Gastrocnemius medialis (tissue), 4 donors: ENCODE measurements at regions not wholly inside any gene's neighbourhood (a gene's known extent, or its start where the extent isn't known, plus 50 kb on each side); places are given as distances from the start of the nearest gene placed in this dataset.

Experiments
- ATAC-seq, 2 donors: fragments of 150-250 bp; one replicate each; pipeline ENCODE4 v1.9.1; 2016
- DNase-seq, 2 donors: peaks; one replicate each; pipeline ENCODE4 v3.0.0-alpha.2; 2019
- H3K27ac ChIP-seq, 4 donors: fragments of 200-600 bp; sonication (generic); 1 replicate in 1 of 4; 2 replicates in 3 of 4; pipeline ENCODE4 v1.5.1; 2016 to 2018; ENCODE audit warnings: mild to moderate bottlenecking in 2 of 4, moderate library complexity in 1 of 4
- H3K27me3 ChIP-seq, 3 donors: fragments of 200-600 bp; sonication (generic) in 2 of 3; 1 replicate in 1 of 3; 2 replicates in 2 of 3; pipeline versions ENCODE4 v1.5.1 to v1.6.0; 2016 to 2019; ENCODE audit warnings: mild to moderate bottlenecking in 1 of 3, moderate library complexity in 1 of 3
- H3K36me3 ChIP-seq, 2 donors: fragments of 200-600 bp; sonication (generic) in 1 of 2; one replicate each; pipeline ENCODE4 v1.5.1; 2017 to 2018
- H3K4me1 ChIP-seq, 2 donors: fragments of 200-600 bp; sonication (generic) in 1 of 2; one replicate each; pipeline ENCODE4 v1.5.1; 2016 to 2017; ENCODE audit warnings: mild to moderate bottlenecking in 2 of 2
- H3K4me3 ChIP-seq, 4 donors: fragments of 200-600 bp; sonication (generic) in 3 of 4; 1 replicate in 1 of 4; 2 replicates in 3 of 4; pipeline ENCODE4 v1.5.1; 2016 to 2019; ENCODE audit warnings: mild to moderate bottlenecking in 2 of 4
- H3K9me3 ChIP-seq, 3 donors: fragments of 200-600 bp; sonication (generic) in 2 of 3; 1 replicate in 1 of 3; 2 replicates in 2 of 3; pipeline ENCODE4 v1.5.1; 2016 to 2019
- POLR2A ChIP-seq, 2 donors: fragments of 450-650 bp; IDR thresholded peaks; one replicate each; pipeline ENCODE4 v1.6.1; 2017; ENCODE audit warnings: antibody characterized with exemption in 2 of 2, mild to moderate bottlenecking in 2 of 2, moderate library complexity in 2 of 2
- in situ Hi-C, 4 donors: fragments of 200-750 bp; cut with MboI; loops; one replicate each; pipeline versions ENCODE4 v1.15.0 to v1.8.0; 2017; ENCODE audit warnings: low sequenced_read_pairs in 4 of 4
- intact Hi-C: fragments of 100-400 bp; cut with DNase I; formaldehyde crosslinking; loops from one replicate; pipeline ENCODE4 v1.15.1; 2023; ENCODE audit warnings: low total_unique reads
- TF ChIP-seq, protein P1 (sequence below), 5 experiments: fragments of 450-650 bp in 3 of 5; fragments of 200-600 bp in 2 of 5; sonication (generic) in 2 of 5; IDR thresholded peaks in 4 of 5; conservative IDR thresholded peaks in 1 of 5; 1 replicate in 4 of 5; 2 replicates in 1 of 5; pipeline ENCODE4 v1.5.1; 2016 to 2019; ENCODE audit warnings: antibody characterized with exemption in 5 of 5, mild to moderate bottlenecking in 3 of 5, moderate library complexity in 3 of 5

DNA sequence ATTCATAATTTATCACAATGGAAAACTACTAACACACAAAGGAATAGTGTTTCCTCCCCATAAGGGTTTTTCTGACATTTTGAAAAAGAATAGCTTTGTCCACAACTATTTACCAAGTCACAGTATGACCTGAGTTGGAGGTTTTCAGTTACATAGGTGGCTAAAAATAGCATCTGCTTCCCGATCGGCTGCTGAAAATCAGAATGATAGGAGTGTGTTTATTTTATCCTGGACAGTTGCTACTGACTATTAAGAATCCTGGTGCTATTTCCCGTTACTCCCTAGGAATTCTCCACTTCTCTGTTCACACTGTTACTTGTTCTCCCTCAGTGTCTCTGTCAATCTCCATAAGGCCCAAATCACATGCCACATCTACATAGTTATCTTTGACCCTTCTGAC, 353.9 kb upstream of the RARB start:
- H3K4me1 ChIP-seq = peaks cover 8 to 17% of the 10 kb centered on the region in 2 donors
- intact Hi-C loops (no loop called here), in situ Hi-C loops (no loop called here)
- DNase-seq (no peak), ATAC-seq (no peak)
- no peak overlapping the region for H3K4me3 ChIP-seq
- peak overlapping the region in 1 of 4 donors; percentile 23 for H3K27ac ChIP-seq
- no peaks in the 10 kb centered on the region for H3K27me3 ChIP-seq
- TF ChIP-seq POLR2A (IDR thresholded peaks at IDR 0.05) = no peak
- H3K36me3 ChIP-seq = no peaks in the 10 kb centered on the region
- H3K9me3 ChIP-seq = no peaks in the 10 kb centered on the region

- Histone ChIP-seq H3K27me3 (no peaks in the 10 kb centered on the region), H3K4me1 (no peaks in the 10 kb centered on the region), H3K27ac (no peak overlapping the region), H3K4me3 (no peak overlapping the region), H3K9me3 (no peaks in the 10 kb centered on the region), H3K36me3 (no peaks in the 10 kb centered on the region)
- in situ Hi-C loops = no loop called here
- intact Hi-C loops = no loop called here
- TF ChIP-seq, protein P1, sequence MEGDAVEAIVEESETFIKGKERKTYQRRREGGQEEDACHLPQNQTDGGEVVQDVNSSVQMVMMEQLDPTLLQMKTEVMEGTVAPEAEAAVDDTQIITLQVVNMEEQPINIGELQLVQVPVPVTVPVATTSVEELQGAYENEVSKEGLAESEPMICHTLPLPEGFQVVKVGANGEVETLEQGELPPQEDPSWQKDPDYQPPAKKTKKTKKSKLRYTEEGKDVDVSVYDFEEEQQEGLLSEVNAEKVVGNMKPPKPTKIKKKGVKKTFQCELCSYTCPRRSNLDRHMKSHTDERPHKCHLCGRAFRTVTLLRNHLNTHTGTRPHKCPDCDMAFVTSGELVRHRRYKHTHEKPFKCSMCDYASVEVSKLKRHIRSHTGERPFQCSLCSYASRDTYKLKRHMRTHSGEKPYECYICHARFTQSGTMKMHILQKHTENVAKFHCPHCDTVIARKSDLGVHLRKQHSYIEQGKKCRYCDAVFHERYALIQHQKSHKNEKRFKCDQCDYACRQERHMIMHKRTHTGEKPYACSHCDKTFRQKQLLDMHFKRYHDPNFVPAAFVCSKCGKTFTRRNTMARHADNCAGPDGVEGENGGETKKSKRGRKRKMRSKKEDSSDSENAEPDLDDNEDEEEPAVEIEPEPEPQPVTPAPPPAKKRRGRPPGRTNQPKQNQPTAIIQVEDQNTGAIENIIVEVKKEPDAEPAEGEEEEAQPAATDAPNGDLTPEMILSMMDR (IDR thresholded peaks at IDR 0.05 in 4 of 5, conservative IDR thresholded peaks at IDR 0.05 in 1 of 5) = no peak
- TF ChIP-seq POLR2A (IDR thresholded peaks at IDR 0.05) = no peak
- DNase-seq = no peak
- no peak for ATAC-seq
Measured at GRCh38 chr3:25080461-25080860, 347.6 kb upstream of the RARB start.

DNA sequence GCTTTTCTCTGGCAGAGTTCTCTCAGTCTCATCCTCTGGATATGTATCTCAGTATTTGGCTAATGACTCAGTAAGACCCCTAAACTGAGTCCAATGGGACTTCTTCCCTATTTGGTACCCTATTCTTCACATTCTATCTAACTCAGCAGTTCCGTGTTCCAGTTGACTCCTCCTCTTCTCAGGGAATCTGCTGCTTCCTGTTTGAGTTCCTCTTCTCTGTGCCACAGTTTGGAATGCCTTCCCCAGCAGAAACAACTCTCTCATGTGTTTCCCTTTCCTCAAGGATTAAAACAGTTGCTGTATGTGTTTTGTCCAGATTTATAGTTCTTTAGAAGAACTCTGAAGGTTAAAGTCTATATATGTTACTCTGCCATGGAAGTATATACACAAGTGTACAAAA, 344.0 kb upstream of the RARB start:
- Histone ChIP-seq H3K36me3 (no peaks in the 10 kb centered on the region), H3K4me3 (no peak overlapping the region), H3K27ac (no peak overlapping the region), H3K4me1 (no peaks in the 10 kb centered on the region), H3K27me3 (no peaks in the 10 kb centered on the region), H3K9me3 (no peaks in the 10 kb centered on the region)
- intact Hi-C loops = no loop called here
- TF ChIP-seq POLR2A (IDR thresholded peaks at IDR 0.05) = no peak
- TF ChIP-seq, protein P1 (IDR thresholded peaks at IDR 0.05 in 4 of 5, conservative IDR thresholded peaks at IDR 0.05 in 1 of 5) = no peak
- no peak for ATAC-seq
- DNase-seq = no peak
- in situ Hi-C loops = no loop called here

- intact Hi-C loops = no loop called here
- no peak for DNase-seq
- H3K9me3 ChIP-seq = no peaks in the 10 kb centered on the region
Measured at GRCh38 chr3:25086721-25087120, 341.3 kb upstream of the RARB start.

GRCh38 chr3:25088284-25088683, 339.8 kb upstream of the RARB start:
- Histone ChIP-seq H3K4me3 (no peak overlapping the region), H3K27ac (no peak overlapping the region), H3K9me3 (no peaks in the 10 kb centered on the region), H3K27me3 (no peaks in the 10 kb centered on the region), H3K36me3 (no peaks in the 10 kb centered on the region), H3K4me1 (no peaks in the 10 kb centered on the region)
- DNase-seq (no peak), ATAC-seq (no peak)
- in situ Hi-C loops = no loop called here
- TF ChIP-seq, protein P1 (IDR thresholded peaks at IDR 0.05 in 4 of 5, conservative IDR thresholded peaks at IDR 0.05 in 1 of 5) = no peak
- no peak for TF ChIP-seq POLR2A (IDR thresholded peaks at IDR 0.05)
- intact Hi-C loops = no loop called here

More at GRCh38 chr3:25086721-25087120, 341.3 kb upstream of the RARB start:
- in situ Hi-C loops = no loop called here
- no peaks in the 10 kb centered on the region for H3K27me3 ChIP-seq
- H3K4me1 ChIP-seq = no peaks in the 10 kb centered on the region
- H3K27ac ChIP-seq = no peak overlapping the region
- no peaks in the 10 kb centered on the region for H3K36me3 ChIP-seq
- no peak overlapping the region for H3K4me3 ChIP-seq
- ATAC-seq = no peak
- TF ChIP-seq, protein P1 (IDR thresholded peaks at IDR 0.05 in 4 of 5, conservative IDR thresholded peaks at IDR 0.05 in 1 of 5) = no peak
- TF ChIP-seq POLR2A (IDR thresholded peaks at IDR 0.05) = no peak
